DMS79 (cell line): ENCODE measurements at regions not wholly inside any gene's neighbourhood (a gene's known extent, or its start where the extent isn't known, plus 50 kb on each side); places are given as distances from the start of the nearest gene placed in this dataset.

Source experiments
- DNase-seq: peaks from one replicate; lab custom pipeline; 2025; lab: John Stamatoyannopoulos, UW

DNA sequence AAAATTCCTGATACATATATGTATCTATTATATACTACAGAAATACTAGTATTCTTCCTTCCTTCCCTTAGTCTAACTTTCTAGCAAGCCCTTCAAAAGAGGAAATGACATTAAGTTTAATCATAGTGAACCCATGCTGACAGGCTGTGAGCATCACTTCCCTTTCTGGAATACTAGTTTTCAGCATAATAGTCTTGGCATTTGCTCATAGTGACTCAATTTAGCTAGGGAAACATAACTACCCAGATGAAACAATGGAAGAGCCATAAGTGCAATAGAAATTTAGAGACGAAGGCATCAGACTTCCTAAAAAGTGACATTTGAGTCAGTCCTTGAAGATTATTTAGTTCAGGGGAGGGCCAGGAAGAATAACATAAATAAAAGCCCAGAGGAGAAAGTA, 184.5 kb upstream of the CRY1 start:
- DNase-seq: no peak

DNA sequence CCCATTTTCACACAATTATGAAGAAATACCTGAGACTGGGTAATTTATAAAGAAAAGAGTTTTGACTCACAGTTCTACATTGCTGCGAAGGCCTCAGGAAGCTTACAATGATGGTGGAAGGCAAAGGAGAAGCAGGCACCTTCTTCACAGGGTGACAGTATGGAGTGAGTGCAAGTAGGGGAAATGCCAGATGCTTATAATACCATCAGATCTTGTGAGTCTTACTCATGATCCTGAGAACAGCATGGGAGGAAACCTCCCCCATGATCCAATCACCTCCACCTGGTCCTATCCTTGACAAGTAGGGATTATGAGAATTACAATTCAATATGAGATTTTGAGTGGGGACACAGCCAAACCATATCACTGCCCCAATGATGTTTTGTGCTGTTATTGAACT, 189.3 kb upstream of the CRY1 start:
- no peak for DNase-seq

DNA sequence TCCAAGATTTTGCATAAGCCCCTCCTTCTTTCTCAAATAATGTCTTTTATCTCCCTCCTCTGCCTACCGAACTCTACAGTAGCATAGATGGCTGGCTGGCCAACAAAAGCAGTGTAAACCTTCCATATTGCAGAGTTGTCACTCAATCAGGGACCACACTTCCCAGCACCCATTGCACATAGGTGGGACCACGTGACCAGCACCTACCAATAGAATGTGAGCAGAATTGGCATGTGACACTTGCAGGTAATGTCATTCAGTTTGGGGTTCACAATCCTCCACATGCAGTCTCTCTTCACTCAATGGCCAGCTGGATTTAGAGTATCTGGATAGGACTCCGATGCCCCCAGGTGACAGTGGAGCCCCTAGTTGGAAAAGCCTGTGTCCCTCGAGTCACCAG, 190.3 kb upstream of the CRY1 start:
- DNase-seq: no peak

DNA sequence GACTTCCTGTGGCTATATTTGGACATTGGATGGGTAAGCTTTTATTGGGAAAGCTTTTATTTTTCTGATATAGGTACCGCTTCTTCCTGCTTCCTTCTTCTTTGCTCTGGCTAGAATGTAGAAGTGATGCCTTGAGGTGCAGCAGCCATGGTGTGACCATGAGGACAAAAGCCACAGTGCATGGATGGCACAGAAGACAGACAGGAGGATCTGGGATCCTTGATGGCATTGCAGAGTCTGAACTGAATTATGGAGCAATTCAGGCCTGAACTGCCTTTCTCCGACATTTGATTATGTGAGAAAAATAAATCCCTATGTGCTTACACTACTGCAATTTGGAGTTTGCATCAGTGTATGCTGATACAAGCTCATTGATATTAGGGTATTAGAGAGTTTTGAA, 191.3 kb upstream of the CRY1 start:
- no peak for DNase-seq

DNA sequence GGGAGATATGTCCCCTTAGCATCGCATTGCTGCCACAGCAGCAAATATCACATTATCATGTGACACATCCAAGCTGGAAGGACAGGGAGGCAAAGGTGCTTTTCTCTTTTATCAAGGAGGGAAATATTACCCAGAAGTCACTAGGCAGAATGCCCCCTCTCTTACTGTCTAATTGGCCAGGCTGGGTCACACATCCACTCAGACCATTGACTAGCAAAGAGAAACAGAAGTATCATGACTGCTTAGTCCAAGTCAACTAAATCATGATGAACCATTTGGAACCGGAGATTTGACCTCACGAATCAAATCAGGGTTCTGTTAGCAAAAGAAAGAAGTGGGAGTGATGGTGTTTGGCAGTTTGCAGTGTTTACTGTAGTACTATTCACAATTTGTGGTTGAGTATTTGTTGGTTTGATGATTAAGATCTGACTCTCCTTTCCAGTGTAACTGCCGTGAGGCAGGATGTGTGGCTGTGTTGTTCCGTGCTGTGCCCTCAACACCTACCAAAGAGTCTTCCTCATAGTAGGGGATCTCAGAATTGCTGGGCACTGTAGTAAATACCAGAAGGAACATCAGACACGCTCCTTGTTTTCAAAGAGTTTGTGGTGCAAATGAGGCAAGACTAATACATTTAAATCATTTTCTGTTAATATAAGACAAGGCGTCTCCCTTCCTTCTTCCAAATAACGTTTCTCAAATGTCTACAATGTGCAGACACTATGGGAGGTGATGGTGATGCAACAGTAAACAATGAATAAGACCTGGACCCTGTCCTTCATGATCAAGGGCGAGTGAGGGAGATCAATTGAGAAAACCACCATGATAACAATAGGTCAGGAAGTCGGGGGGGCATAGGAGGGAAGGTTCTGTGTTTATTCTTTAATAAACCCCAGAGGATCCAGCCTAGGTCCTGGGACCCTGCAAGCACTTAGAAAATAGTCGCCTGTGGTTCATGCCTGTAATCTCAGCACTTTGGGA, 194.4 kb upstream of the CRY1 start:
- no peak for DNase-seq

DNA sequence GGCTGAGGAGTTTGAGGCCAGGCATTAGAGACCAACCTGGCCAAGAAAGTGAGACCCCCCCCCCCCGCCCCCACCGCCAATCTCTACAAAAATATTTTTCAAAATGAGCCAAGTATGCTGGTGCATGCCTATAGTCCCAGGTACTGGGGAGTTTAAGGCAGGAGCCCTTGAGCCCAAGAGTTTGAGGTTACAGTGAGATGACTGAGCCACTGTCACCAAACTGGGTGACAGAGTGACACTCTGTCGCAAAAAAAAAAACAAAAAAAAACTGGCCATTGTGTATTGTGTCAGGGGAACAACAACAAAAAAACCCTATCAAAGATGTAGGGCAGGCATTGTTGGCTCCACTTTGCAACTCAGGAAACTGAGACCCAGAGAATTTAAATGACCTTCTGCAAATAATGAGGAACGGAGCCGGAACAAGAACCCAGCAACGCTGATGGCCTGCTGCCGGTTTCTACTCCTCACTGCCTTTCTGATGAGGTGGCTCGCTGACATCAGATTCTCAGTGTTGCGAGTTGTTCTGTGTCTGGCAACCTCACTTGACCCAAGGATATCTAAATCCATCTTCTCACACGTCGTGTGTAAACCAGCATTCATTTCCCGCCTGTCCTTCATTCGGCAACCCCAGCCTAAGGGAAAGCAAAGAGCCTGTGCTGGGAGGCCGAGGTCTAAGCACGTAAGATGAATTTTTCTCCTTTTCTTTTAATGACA, 195.2 kb upstream of the CRY1 start:
- no peak for DNase-seq

DNA sequence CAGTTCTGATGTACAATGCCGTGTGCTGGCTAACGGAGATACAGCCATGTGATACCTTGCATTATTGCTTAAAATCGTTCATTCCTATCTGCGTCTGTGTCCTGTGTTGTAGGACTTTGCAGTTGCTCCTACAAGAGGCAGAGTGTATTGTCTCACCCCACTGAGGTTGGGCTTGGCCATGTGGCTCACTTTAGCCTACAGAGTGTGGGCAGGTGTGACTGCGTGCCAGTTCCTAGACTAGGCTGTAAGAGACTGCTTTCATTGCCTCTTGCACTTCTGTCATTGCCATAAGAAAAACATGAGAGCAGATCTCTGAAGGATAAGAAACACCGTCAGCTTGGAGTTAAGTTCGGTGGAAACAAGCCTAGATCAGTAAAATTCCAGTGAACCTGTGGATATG, 197.7 kb upstream of the CRY1 start:
- DNase-seq: no peak

DNA sequence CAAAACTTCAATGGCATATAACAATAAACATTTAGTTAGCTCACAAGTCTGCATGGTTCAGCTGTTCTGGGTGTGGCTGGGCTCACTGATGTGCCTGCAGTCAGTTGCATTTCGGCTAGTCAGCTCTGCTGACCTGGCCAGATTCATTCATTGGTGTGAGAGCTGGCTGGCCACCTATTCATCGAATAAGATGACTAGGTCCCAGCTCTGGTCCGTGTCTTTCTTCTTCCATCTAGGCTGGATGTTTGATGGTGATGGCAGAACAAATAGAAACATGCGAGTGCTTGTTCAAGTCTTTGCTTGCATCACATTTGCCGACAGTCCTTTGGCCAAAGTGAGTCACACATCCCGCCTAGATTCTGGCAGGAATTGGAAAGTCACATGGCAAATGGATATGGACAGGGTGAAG, 203.3 kb upstream of the CRY1 start:
- DNase-seq: no peak

DNA sequence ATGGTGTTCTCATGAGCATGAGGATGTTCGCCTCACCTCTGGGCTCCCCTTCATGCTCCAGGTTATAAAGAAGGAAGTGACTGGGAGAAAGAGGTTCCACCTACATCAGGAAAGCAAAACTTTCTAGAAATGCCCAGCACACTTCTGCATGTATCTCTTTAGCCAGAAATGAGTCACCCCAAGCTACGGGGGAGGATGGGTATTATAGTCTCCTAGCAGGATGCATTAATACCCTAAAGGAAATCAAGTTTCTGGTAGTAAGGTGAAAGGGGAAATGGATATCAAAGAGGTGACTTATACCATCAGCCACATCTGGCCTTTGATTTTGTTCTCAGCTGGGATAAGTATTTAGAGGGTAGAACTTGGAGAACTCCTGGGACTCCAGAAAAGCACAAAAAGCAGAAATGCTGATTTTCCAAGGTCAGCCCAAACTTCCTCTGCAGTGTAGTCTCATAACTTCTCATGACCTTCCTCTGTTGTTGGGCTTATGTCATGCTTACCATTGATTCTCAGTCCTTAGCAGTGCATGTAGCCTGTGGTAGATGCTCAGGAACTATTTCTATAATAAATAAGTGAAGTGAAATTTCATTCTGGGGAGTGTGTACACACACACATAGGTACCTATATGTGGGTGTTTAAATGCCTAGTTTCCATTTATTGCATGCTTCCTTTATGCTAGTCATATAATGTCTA, 209.4 kb upstream of the CRY1 start:
- DNase-seq: no peak

DNA sequence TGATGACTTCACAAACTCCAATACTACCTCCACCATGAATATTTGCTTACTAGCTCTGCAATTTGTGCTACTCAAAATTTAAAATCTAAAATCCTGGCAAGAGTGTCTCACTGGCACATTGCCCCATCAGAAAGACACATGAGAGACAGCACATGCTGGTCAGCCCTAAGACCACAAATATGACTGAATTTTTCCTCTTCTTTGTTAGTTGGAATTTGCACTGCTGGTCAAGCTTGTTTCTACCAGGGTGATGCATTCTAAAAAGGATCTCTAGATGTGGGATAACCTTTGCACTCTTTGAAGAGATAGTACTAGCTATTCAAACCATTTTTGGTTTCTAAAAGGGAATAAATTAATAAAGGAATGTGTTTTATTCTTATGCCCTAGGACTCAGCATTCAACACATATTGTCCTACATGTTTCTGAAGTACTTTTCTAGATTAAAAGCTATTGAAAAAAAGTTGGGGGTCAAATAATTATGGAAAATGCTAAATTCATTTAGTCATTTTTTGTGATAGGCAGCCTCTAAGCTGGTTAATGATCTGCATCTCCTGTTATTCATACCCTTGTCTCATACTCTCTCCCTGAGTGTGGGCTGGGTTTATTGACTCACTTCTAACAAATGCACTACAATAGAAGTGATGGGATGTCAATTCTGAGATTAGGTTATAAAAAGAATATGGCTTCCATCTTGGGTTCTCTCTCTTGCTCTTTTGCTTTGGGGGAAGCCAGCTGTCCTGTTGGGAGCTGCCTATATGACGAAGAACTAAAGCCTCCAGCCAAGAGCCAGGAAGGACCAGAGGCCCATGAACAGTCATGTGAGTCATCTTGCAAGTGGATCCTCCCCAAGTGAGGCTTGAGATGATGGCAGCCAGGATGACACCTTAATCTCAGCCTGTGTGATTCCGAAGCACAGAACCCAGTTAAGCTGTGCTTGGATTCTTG, 211.5 kb upstream of the CRY1 start:
- DNase-seq: no peak

DNA sequence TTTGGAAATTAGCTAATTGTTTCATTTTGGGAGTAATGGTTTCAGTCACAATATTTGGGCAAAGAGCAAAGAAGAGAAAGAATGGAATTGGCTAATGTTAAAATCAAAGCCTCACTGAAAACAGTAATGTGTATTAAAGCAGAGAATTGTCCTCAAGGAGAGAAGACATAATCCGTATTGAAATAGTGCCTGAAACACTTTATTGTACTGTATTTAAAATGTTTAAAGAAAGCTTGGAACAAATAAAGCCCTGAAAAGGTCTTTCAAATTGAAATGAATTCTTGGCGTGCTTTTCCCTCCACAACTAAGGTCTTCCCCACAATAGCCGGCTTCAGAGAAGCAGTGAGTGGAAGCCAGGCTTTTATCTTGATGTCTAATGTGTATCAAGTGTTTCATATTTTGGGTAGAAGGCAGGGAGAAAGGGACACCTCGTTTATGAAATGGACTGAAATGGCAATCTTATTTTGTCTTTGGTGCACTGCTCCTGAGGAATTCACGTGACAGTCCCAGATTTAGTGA, 212.9 kb upstream of the CRY1 start:
- no peak for DNase-seq

DNA sequence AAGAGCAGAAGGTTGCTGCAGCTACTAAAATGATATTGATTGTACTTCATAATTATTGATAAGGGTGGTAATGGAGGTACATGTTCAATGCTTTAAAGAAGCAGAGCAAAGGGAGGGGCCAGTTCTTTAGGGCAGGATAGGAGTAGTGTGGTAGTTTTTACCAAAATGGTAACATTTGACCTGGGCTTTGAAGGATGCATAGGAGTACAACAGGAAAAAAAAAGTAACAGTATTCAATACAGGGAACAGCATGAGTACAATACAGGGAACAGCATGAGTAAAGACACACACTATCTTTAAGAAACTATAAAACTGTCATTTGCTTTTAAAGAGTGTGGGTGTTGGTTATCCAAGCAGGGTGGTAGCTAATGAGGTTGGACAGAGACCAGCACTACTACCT, 215.0 kb upstream of the CRY1 start:
- DNase-seq: no peak

DNA sequence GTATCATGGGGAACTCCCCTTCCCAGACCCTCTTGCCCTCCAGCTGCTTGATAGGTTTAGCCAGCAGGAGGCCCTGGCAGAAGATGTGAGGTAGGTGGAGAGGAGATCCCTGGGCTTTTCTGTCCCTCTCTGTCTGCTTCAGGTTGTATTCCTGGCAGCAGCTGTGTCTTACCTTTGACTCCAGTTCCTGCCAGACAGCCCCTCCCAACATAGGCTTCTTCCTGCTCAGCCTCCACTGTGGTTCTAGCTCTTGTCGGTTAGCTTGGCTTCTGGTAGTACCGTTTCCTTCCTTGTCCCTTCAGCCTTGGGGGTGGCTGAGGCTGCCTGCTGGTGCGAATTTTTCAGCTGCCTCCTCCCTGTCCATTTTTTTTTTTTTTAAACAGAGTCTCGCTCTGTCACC, 215.7 kb upstream of the CRY1 start:
- DNase-seq: no peak

DNA sequence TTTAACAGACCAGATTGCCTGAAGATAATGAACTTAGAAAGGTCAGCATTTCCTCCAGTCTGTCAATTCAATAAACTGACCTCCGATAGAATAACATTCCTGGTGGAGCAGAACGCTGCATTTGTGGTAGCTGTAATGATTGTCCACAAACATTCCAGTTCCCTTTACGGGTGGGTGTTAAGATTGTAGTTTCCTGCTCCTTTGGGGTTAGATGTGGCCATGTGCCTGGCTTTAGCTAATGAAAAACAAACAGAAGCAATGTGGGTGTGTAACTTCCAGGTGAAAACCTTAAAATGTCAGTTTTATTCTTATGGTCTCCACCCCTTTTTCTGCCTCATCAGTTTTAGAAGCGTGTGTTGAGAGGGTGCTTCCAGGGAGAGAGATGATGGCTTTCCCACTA, 217.3 kb upstream of the CRY1 start:
- peak; percentile 42 for DNase-seq

DNA sequence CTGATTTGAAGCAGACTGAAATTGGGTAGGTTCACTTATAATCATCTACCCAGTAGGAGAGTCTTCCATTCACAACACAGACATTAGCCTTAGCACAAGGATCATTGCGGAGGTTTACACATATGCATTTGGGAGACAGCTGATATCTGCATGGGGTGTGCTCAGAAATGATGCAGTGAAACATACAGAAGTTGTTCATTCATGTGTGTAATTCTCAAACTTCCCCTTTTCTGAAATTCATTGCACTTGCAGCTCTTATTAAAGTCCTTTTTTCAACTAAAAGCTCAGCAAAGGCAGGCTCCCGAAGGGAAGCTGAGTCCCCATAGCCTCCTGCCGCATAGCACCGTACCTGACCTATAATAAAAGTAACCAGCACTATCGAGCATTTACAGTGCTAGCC, 218.3 kb upstream of the CRY1 start:
- DNase-seq: no peak

DNA sequence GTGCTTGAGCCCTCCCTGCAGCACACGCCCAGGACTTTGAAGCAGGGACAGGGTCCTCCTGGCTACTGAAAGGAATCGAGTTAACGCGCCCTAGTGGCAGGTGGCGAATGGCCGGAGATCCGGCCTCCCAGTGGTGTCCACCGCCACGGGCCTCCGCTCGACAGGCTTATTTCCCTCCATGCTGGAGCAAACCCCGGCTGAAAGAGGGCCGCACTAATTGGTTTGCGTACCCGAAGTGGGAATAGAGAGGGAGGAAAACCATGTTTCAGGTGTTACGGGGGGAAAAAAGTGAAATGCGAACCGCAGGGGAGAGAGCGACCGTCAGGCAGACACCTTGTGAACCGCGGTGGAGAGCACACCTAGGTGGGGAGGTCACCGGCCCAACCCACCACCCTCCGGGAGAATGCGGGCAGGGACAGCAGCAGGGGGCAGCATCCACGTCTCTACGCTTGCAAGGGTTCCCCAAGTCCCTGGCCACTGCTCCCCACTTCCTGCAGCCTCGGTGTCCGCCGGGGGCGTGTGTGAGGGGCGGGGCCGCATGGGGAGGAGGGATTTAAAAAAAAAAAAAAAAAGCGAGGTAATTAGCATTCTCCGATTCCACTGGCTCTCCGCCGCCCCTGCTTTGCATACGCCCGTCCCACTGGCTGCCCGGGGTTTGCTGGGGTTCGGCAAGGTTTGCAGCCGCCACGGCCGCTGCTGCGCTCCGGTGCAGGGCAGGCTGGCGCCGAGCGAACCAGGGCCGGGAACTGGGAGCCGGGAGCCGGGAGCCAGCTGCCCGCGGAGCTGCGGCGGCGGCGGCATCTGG, 224.6 kb upstream of the CRY1 start:
- DNase-seq: peak; percentile 79

DNA sequence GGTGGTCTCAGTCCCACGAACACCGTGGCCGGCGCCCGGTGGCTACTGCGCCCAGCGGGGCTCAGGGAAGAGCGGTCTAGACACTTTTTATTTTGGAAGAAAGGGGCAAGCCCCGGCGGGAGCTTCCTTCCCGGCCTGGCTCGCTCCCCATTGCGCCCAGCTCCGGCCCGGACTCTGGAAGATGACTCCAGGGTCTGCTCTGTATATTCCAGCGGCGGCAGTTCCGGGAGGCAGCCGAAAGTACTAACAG, 225.1 kb upstream of the CRY1 start:
- DNase-seq: no peak

DNA sequence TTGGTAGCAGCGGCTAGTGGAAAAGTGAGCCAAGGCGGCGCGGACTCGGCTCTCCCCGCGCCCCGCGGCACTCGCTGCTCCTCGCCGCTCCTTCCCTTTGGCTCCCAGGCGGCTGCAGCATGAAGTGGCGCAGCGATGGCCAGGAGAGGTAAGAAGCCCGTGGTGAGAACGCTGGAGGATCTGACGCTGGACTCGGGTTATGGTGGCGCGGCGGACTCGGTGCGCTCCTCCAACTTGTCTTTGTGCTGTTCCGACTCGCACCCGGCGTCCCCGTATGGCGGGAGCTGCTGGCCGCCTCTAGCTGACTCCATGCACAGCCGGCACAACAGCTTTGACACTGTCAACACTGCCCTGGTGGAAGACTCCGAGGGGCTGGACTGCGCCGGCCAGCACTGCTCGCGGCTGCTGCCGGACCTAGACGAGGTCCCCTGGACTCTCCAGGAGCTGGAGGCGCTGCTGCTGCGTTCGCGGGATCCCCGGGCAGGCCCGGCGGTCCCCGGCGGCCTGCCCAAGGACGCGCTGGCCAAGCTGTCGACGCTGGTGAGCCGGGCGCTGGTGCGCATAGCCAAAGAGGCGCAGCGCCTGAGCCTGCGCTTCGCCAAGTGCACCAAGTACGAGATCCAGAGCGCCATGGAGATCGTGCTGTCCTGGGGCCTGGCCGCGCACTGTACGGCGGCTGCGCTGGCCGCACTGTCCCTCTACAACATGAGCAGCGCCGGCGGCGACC, 225.6 kb upstream of the CRY1 start:
- DNase-seq: peak; percentile 20

DNA sequence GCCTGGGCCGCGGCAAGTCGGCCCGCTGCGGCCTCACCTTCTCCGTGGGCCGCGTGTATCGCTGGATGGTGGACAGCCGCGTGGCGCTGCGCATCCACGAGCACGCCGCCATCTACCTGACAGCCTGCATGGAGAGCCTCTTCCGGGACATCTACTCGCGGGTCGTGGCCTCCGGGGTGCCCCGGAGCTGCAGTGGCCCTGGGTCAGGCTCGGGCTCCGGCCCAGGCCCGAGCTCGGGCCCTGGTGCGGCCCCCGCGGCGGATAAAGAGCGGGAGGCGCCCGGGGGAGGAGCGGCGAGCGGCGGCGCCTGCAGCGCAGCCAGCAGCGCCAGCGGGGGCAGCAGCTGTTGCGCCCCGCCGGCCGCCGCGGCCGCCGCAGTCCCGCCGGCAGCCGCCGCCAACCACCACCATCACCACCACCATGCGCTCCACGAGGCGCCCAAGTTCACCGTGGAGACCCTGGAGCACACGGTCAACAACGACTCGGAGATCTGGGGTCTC, 226.2 kb upstream of the CRY1 start:
- DNase-seq: no peak
